ENCODE measurements at regions not wholly inside any gene's neighbourhood (a gene's known extent, or its start where the extent isn't known, plus 50 kb on each side); places are given as distances from the start of the nearest gene placed in this dataset.
"Not testable (repeated sequence)": the region's sequence is repeated elsewhere in the genome, so short reads cannot be mapped to it uniquely, and the experiment has no call there.

DNA sequence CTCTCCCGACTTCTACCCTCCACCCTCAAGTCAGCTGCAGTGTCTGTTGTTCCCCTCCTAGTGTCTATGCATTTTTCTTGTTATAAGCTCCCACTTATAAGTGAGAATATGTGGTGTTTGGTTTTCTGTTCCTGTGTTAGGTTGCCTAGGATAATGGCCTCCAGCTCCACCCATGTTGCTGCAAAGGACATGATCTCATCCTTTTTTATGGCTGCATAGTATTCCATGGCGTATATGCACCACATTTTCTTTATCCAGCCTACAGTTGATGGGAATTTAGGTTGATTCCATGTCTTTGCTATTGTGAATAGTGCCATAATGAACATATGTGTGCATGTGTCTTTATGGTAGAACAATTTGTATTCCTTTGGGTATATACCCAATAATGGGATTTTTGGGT lies 80.7 kb downstream of the SPTSSA start:
- not testable (repeated sequence) for TF ChIP-seq CTCF (conservative IDR thresholded peaks at IDR 0.05); EZH2 (IDR thresholded peaks at IDR 0.05; ENCODE audit: low read depth)
